ENCODE measurements at regions not wholly inside any gene's neighbourhood (a gene's known extent, or its start where the extent isn't known, plus 50 kb on each side); places are given as distances from the start of the nearest gene placed in this dataset.

GRCh38 chr1:234961456-234962339 lies 166.9 kb downstream of the TOMM20 start:
- no peak overlapping the region for H3K27ac ChIP-seq (ENCODE audit: low read length)
- no peaks in the 10 kb centered on the region for H3K9me2 ChIP-seq (ENCODE audit: insufficient read depth, low read length)
- no peaks in the 10 kb centered on the region for H3K27me3 ChIP-seq (ENCODE audit: insufficient read depth, low read depth, low read length)
- TF ChIP-seq EZH2 (IDR thresholded peaks at IDR 0.05; ENCODE audit: borderline replicate concordance, insufficient read depth, low read length, poor library complexity, severe bottlenecking) = no peak
- TF ChIP-seq CTCF (IDR thresholded peaks at IDR 0.05; ENCODE audit: poor library complexity, severe bottlenecking) = no peak
- TF ChIP-seq EP300 (conservative IDR thresholded peaks at IDR 0.05; ENCODE audit: poor library complexity, severe bottlenecking) = no peak
- no peak for TF ChIP-seq POLR2AphosphoS5 (IDR thresholded peaks at IDR 0.05)
- TF ChIP-seq SMC3 (conservative IDR thresholded peaks at IDR 0.05; ENCODE audit: poor library complexity) = no peak
- TF ChIP-seq TAF1 (IDR thresholded peaks at IDR 0.05; ENCODE audit: low read depth) = no peak
- no peak for TF ChIP-seq REST (IDR thresholded peaks at IDR 0.05; ENCODE audit: borderline replicate concordance)
- TF ChIP-seq RAD21 (conservative IDR thresholded peaks at IDR 0.05) = no peak
- no peak for TF ChIP-seq MXI1 (conservative IDR thresholded peaks at IDR 0.05; ENCODE audit: poor library complexity, severe bottlenecking)
- H3F3A ChIP-seq (ENCODE audit: insufficient read depth, low read length, poor library complexity, severe bottlenecking) = no peaks in the 10 kb centered on the region
- no peaks in the 10 kb centered on the region for H3K36me3 ChIP-seq (ENCODE audit: insufficient read depth, low read length)
- no peak overlapping the region for H2AFZ ChIP-seq (ENCODE audit: low read depth, low read length)
- no peak overlapping the region for H3K4me3 ChIP-seq (ENCODE audit: low read length)
- no peaks in the 10 kb centered on the region for H3K79me2 ChIP-seq (replicated peaks; ENCODE audit: insufficient read depth, low read length)
- H3K9me3 ChIP-seq (ENCODE audit: low read length) = no peaks in the 10 kb centered on the region
- no peak overlapping the region for H3K4me2 ChIP-seq (ENCODE audit: low read length)
- no peak overlapping the region for H3K9ac ChIP-seq (ENCODE audit: low read length)
- no peaks in the 10 kb centered on the region for H4K20me1 ChIP-seq (ENCODE audit: insufficient read depth)

- Histone ChIP-seq H3K79me2 (replicated peaks; ENCODE audit: insufficient read depth, low read length) (no peaks in the 10 kb centered on the region), H3F3A (ENCODE audit: insufficient read depth, low read length, poor library complexity, severe bottlenecking) (no peaks in the 10 kb centered on the region), H2AFZ (ENCODE audit: low read depth, low read length) (no peak overlapping the region), H3K27ac (ENCODE audit: low read length) (no peak overlapping the region), H3K27me3 (ENCODE audit: insufficient read depth, low read depth, low read length) (no peaks in the 10 kb centered on the region), H4K20me1 (ENCODE audit: insufficient read depth) (no peaks in the 10 kb centered on the region), H3K9ac (ENCODE audit: low read length) (no peak overlapping the region), H3K4me3 (ENCODE audit: low read length) (no peak overlapping the region), H3K4me2 (ENCODE audit: low read length) (no peak overlapping the region), H3K36me3 (ENCODE audit: insufficient read depth, low read length) (no peaks in the 10 kb centered on the region), H3K9me3 (ENCODE audit: low read length) (no peaks in the 10 kb centered on the region), H3K9me2 (ENCODE audit: insufficient read depth, low read length) (no peaks in the 10 kb centered on the region)
- TF ChIP-seq POLR2AphosphoS5 (IDR thresholded peaks at IDR 0.05) (no peak), MXI1 (conservative IDR thresholded peaks at IDR 0.05; ENCODE audit: poor library complexity, severe bottlenecking) (no peak), SMC3 (conservative IDR thresholded peaks at IDR 0.05; ENCODE audit: poor library complexity) (no peak), TAF1 (IDR thresholded peaks at IDR 0.05; ENCODE audit: low read depth) (no peak), EZH2 (IDR thresholded peaks at IDR 0.05; ENCODE audit: borderline replicate concordance, insufficient read depth, low read length, poor library complexity, severe bottlenecking) (no peak), CTCF (IDR thresholded peaks at IDR 0.05; ENCODE audit: poor library complexity, severe bottlenecking) (no peak), RAD21 (conservative IDR thresholded peaks at IDR 0.05) (no peak), REST (IDR thresholded peaks at IDR 0.05; ENCODE audit: borderline replicate concordance) (no peak), EP300 (conservative IDR thresholded peaks at IDR 0.05; ENCODE audit: poor library complexity, severe bottlenecking) (no peak)
Observed at GRCh38 chr1:234960722-234961455, 167.7 kb downstream of the TOMM20 start.

Measured in neural cell (in vitro differentiated cells).